ENCODE measurements at regions not wholly inside any gene's neighbourhood (a gene's known extent, or its start where the extent isn't known, plus 50 kb on each side); places are given as distances from the start of the nearest gene placed in this dataset.
A peak's percentile ranks its signal among the peaks of the same experiment; 100 is the strongest.
"Not testable (repeated sequence)": the region's sequence is repeated elsewhere in the genome, so short reads cannot be mapped to it uniquely, and the experiment has no call there.

DNA sequence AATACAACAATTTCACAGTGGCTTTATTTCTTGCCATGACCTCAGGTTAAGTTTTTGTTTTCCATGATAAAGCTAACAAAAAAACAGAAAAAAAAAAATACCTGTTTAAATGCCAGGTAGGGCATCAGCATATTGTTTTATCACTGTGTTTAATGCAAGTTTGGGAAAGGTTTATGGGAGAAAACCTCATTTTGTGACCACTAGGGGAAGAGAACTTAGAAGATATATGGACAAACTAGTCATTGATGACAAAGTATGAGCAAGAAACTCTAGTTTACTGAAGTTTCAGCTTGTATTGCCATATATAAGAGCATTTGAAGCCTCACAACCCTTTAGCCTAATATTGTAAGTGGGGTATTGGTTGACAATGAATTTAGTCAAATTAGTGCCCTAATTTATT lies 1431.4 kb upstream of the CDH18 start:
- ATAC-seq = no peak
- DNase-seq = no peak
- intact Hi-C loops (cut with micrococcal nuclease) = no loop called here

GRCh38 chr5:21402089-21402488 lies 1414.1 kb upstream of the CDH18 start:
- intact Hi-C loops (cut with micrococcal nuclease); ATAC-seq; DNase-seq: not testable (repeated sequence)

- ATAC-seq (no peak), DNase-seq (no peak)
- intact Hi-C loops (cut with micrococcal nuclease) = no loop called here
These were observed 1410.5 kb upstream of the CDH18 start for GRCh38 chr5:21398511-21398910.

GRCh38 chr5:21397693-21398092 lies 1409.7 kb upstream of the CDH18 start:
- ATAC-seq (no peak), DNase-seq (no peak)
- intact Hi-C loops (cut with micrococcal nuclease) = no loop called here

DNA sequence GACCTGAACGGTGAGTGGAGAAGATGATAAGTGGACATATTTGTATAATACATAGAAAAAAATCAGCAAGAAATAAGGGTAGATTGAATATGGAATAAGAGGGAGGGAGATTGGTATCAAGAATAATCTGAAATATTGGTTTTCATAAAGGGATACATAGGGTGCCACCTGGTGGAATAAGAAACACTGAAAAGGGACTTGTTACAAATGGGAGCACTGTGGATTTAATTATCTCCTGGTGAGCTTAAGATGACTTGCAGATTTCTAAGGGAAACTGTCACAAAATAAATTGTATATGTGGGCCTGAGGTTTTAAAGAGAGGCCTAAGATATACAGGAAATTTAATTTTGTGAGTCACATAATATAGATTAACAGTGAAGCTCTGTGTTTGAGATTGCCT lies 1403.5 kb upstream of the CDH18 start:
- ATAC-seq (no peak), DNase-seq (no peak)
- intact Hi-C loops (cut with micrococcal nuclease) = no loop called here

DNA sequence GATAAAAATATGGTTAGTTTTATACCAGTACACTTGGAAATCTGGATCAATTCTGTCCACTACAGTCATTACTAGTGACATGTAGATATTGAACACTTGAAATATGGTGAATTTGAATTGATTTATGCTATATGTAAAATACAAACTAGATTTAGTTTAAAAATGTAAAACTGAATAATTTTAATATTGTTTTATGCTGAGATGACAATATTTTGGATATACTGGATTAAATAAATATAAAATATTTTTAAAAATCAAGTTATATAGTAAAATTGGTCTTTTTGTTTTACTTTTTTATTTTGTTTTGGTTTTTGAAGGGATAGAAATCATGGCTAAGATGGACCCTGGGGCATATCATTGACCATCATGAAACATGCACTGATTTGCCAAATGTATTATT lies 1372.8 kb upstream of the CDH18 start:
- ATAC-seq; intact Hi-C loops (cut with micrococcal nuclease); DNase-seq: not testable (repeated sequence)

GRCh38 chr5:21341948-21342261 lies 1353.9 kb upstream of the CDH18 start:
- DNase-seq; intact Hi-C loops (cut with micrococcal nuclease): not testable (repeated sequence)
- peak; percentile 12 for ATAC-seq

DNA sequence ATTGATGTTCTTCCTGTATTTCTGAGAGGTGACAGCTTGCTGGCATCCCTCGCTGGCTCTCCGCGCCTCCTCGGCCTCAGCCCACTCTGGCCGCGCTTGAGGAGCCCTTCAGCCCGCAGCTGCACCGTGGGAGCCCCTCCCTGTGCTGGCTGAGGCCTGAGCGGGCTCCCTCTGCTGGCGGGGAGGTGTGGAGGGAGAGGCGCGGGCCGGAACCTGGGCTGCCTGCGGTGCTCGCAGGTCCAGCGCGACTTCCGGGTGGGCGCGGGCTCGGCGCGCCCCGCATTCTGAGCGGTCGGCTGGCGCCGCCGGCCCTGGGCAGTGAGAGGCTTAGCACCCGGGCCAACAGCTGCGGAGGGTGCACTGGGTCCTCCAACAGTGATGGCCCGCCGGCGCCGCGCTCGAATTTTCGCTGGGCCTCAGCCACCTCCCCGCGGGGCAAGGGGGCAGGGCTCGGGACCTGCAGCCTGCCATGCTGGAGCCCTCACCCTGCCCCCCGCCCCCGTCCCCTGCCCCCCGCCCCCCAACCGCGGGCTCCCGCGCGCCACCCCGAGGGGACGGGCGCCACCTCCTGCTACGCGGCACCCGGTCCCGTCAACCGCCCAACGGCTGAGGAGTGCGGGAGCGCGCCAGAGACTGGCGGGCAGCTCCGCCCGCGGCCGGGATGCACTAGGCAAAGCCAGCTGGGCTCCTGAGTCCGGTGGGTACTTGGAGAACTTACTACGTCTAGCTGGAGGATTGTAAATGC lies 1353.4 kb upstream of the CDH18 start:
- peak; percentile 70 for ATAC-seq
- peak; percentile 32 for DNase-seq
- intact Hi-C loops (cut with micrococcal nuclease) = not testable (repeated sequence)

GRCh38 chr5:21340233-21340632 lies 1352.2 kb upstream of the CDH18 start:
- DNase-seq, ATAC-seq: not testable (repeated sequence)

DNA sequence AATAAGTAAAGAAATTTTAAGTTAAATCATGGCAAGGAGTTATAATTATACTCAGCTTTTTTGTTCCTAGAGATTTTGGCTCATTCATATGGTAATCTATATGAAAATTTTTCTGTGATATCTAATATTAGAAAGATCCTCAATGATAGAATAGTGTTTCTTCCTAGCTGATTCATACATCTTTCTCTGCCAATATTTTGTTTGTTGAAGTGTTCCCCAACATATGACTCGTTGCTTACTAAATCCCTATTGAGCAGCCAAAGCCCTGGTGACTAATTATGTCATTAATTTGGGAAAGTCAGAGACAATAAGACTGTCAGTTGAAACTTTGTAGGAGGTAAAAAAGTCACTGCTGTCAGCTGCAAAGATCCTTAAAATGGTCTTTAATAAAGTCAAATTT lies 1348.5 kb upstream of the CDH18 start:
- DNase-seq, ATAC-seq: not testable (repeated sequence)

More at GRCh38 chr5:21340233-21340632, 1352.2 kb upstream of the CDH18 start:
- intact Hi-C loops (cut with micrococcal nuclease) = not testable (repeated sequence)

DNA sequence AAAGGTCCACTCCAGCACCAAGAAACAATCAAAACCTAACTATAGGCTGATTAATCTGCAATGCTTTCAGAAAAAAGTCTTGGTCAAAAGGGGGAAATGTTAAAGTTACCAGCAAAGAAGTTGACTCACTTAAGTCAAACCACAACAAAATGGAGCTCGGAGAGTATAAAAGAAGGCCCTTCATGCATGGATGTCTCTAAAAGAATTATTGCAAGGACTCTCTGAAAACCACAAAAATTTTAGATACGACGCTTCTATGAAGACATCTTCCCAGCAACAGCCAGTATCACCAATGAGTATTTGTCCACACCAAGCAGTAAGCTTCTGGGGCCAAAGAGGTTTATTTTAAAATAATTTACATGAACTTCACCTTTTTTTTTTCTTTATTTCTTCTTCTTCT lies 1327.4 kb upstream of the CDH18 start:
- DNase-seq; intact Hi-C loops (cut with micrococcal nuclease); ATAC-seq: not testable (repeated sequence)

More for the DNA sequence above, 1348.5 kb upstream of the CDH18 start:
- intact Hi-C loops (cut with micrococcal nuclease) = not testable (repeated sequence)

DNA sequence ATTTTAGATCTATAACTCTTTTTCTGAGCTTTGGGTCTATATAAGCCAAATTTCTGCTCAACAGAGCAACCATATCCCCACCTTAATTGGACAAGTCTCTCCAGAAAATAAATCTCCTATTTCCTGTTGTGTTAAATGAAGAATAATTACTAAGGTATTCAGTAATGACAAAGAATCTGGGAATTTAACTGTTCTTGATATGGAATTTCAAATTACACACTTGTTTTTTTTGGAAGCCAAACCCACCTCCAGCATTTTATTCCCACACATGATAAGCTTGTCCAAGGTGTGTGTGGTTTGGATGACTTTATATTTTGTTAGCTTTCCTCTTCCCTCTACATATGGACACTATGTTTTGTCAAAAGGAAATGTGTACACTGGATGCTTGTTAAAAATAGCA lies 1313.2 kb upstream of the CDH18 start:
- intact Hi-C loops (cut with micrococcal nuclease); ATAC-seq; DNase-seq: not testable (repeated sequence)

- DNase-seq; intact Hi-C loops (cut with micrococcal nuclease); ATAC-seq: not testable (repeated sequence)
These were observed 1286.4 kb upstream of the CDH18 start for GRCh38 chr5:21274361-21274760.

- intact Hi-C loops (cut with micrococcal nuclease) = no loop called here
- ATAC-seq = no peak
- no peak for DNase-seq
These were observed 1275.4 kb upstream of the CDH18 start for GRCh38 chr5:21263361-21263760.

DNA sequence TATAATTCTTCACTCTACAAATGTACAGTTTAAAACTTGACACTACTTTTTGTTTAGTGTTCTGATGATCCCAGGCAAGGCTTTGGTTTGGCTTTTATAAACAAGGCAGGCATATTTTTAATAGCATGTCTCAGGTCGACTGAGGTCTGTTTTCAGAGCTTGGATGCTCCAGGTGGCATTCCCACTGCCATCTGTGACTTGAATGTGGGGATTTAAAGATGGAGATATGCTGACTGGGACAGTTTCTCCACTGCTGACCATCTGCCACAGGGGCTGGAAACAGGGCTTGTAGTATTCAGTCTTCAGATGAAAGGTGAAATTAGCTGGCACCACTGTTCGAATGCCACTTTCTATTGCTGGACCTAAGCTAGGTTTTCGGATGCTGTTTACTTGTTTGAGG lies 1266.2 kb upstream of the CDH18 start:
- intact Hi-C loops (cut with micrococcal nuclease) = no loop called here
- DNase-seq (no peak), ATAC-seq (no peak)

GRCh38 chr5:21244982-21245381 lies 1257.0 kb upstream of the CDH18 start:
- DNase-seq (no peak), ATAC-seq (no peak)
- intact Hi-C loops (cut with micrococcal nuclease) = no loop called here

DNA sequence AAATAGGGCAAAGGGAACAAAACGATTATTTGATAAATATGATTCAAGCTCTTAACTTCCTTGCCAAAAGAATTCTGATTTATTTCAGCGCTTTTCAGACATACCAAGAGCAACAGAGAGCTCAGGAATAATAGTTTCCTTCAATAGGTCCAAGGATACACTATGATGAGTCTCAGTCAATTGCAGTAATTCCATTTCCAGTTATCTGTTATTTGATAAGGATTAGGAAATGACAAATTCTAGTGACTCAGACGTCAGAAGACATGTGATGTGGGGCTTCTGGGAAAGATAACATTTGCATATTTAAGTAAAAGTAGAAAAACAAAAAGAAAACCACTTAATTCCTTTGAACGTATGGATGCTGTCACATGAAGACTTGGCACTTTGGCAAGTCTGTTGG lies 1250.8 kb upstream of the CDH18 start:
- ATAC-seq (no peak), DNase-seq (no peak)
- intact Hi-C loops (cut with micrococcal nuclease) = no loop called here

GRCh38 chr5:21237461-21237860 lies 1249.5 kb upstream of the CDH18 start:
- intact Hi-C loops (cut with micrococcal nuclease) = no loop called here
- no peak for DNase-seq
- ATAC-seq = no peak

DNA sequence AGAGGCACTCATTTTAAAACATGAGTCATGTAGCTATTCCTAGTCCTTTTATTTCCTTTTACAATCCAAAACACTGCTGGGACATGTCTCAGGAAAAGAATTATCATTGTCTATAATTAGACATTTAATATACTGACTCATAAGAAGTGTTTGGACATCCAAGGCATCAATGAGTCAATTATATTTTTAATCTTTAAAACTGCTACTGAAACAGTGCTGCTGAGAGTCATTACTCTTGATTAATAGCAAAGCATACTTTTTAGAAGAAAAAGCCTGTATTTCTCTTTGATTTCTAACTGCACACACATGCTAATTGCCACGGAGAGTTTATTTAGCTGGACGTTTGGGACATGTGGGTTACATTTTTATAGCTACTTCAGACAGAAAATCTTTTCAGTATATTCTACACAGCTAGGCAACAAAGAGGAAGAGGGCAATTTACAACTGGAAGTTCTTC lies 1249.0 kb upstream of the CDH18 start:
- DNase-seq (no peak), ATAC-seq (peak; percentile 90)

DNA sequence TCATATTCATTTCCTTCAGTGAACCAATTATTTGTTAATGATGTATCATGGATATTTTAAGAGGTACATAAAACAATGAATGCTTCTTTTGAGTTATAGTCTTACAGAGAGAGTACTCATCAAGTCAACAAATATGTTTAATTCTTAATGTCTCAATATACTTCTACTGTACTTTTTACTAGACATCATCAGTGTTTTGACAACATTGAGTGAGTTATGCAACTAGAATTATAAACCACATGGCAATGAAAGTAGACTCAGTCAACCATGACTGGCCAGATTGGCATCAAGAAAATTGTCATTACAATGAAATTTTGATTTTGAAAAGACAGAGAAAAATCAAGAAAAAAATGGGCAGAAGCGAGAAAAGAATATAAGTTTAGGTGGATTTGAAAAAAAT lies 1248.1 kb upstream of the CDH18 start:
- intact Hi-C loops (cut with micrococcal nuclease) = no loop called here
- ATAC-seq = no peak
- no peak for DNase-seq

More for the DNA sequence above, 1249.0 kb upstream of the CDH18 start:
- intact Hi-C loops (cut with micrococcal nuclease) = no loop called here
